Right renal pelvis (tissue), 4 donors: ENCODE measurements at regions not wholly inside any gene's neighbourhood (a gene's known extent, or its start where the extent isn't known, plus 50 kb on each side); places are given as distances from the start of the nearest gene placed in this dataset.

Experiments used
- DNase-seq, 4 donors: peaks; one replicate each; pipeline ENCODE4 v3.0.0-alpha.2; 2013; ENCODE audit warnings: low read depth in 4 of 4, low spot score in 3 of 4, missing footprints in 1 of 4

GRCh38 chr12:9271875-9272274, 63.7 kb upstream of the PZP start:
- no peak for DNase-seq

- no peak for DNase-seq
Observed at GRCh38 chr12:9264546-9264945, 56.4 kb upstream of the PZP start.

- DNase-seq = no peak
Observed at GRCh38 chr12:9260931-9261330, 52.7 kb upstream of the PZP start.

GRCh38 chr12:9258676-9259075, 50.5 kb upstream of the PZP start:
- DNase-seq = no peak
